ENCODE measurements at regions not wholly inside any gene's neighbourhood (a gene's known extent, or its start where the extent isn't known, plus 50 kb on each side); places are given as distances from the start of the nearest gene placed in this dataset.

DNA sequence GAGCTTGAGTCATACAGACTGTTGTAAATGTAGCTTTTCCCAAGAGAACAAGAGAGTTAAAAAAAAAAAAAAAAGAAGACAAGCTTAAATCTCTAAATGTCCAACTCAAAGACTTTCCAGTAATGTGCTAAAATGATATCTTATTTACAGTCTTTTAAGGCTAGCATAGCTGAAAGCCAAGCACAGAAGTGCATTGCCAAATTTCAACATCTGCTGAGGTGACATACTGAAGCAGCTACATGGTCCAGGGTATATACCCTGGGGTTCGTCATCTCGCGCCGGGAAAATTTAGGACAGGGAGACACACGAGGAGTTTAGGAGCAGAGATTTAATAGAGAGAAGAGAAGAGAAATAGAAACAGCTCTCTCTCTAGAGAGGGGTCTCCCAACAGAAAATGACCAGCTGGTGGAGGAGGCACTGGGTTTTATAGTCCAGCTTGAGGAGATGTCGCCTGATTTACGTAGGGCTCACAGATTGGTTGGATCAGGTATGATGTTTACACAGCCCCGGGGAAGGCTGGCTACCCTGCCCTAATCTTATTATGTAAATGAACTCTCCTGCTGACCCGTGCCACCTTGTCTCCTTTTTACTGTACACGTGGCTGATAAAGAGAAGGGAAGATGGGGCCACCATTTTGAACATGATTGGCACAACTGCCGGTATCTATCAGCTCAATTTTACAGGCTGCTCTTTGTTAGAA, 172.7 kb downstream of the TRIM33 start:
- CTCF ChIA-PET = no interaction called here
- DNase-seq (no peak), ATAC-seq (ENCODE audit: low read depth) (no peak)
- TF ChIP-seq, protein P1, sequence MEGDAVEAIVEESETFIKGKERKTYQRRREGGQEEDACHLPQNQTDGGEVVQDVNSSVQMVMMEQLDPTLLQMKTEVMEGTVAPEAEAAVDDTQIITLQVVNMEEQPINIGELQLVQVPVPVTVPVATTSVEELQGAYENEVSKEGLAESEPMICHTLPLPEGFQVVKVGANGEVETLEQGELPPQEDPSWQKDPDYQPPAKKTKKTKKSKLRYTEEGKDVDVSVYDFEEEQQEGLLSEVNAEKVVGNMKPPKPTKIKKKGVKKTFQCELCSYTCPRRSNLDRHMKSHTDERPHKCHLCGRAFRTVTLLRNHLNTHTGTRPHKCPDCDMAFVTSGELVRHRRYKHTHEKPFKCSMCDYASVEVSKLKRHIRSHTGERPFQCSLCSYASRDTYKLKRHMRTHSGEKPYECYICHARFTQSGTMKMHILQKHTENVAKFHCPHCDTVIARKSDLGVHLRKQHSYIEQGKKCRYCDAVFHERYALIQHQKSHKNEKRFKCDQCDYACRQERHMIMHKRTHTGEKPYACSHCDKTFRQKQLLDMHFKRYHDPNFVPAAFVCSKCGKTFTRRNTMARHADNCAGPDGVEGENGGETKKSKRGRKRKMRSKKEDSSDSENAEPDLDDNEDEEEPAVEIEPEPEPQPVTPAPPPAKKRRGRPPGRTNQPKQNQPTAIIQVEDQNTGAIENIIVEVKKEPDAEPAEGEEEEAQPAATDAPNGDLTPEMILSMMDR (conservative IDR thresholded peaks at IDR 0.05; ENCODE audit: low read depth, low read length) = no peak
- no peak for TF ChIP-seq SMC3 (IDR thresholded peaks at IDR 0.05; ENCODE audit: low read depth, low read length)
- no peak for TF ChIP-seq FOS (IDR thresholded peaks at IDR 0.05; ENCODE audit: low read depth, low read length)
- Histone ChIP-seq H3K36me3 (ENCODE audit: control insufficient read depth, insufficient read depth, low read length) (no peaks in the 10 kb centered on the region), H3K27ac (ENCODE audit: insufficient read depth, low read length) (no peak overlapping the region), H3K9me1 (ENCODE audit: insufficient read depth, low read length) (no peaks in the 10 kb centered on the region; the same call in 1 of the 2 replicates), H2AK5ac (ENCODE audit: low read depth, low read length) (no peak overlapping the region), H2BK120ac (ENCODE audit: low read depth, low read length) (no peak overlapping the region), H2BK20ac (ENCODE audit: low read depth, low read length) (no peak overlapping the region), H2BK15ac (ENCODE audit: low read depth, low read length) (no peak overlapping the region), H4K20me1 (ENCODE audit: insufficient read depth, low read length) (no peaks in the 10 kb centered on the region), H3K79me1 (ENCODE audit: low read depth in 1 of 2, low read length in 2 of 2) (no peaks in the 10 kb centered on the region), H3K18ac (ENCODE audit: low read depth, low read length) (no peak overlapping the region), H3K4me2 (ENCODE audit: low read depth, low read length) (no peak overlapping the region), H2AFZ (replicated peaks; ENCODE audit: low read length, poor library complexity) (no peak overlapping the region), H3K4me3 (ENCODE audit: insufficient read depth, low read depth, low read length) (no peak overlapping the region), H3K4me1 (ENCODE audit: control insufficient read depth, insufficient read depth, low read length) (peaks cover 2% of the 10 kb centered on the region; the same call in 1 of the 2 replicates), H3K27me3 (ENCODE audit: control insufficient read depth, insufficient read depth, low read length) (peaks cover 2% of the 10 kb centered on the region), H4K8ac (ENCODE audit: low read depth in 2 of 2, low read length in 2 of 2) (no peak overlapping the region), H3K14ac (replicated peaks; ENCODE audit: low read depth, low read length) (no peak overlapping the region), H2BK5ac (ENCODE audit: low read depth, low read length, poor library complexity, severe bottlenecking) (no peak overlapping the region), H3K23ac (ENCODE audit: low read depth, low read length) (no peak overlapping the region), H3K9ac (ENCODE audit: low read depth, low read length) (no peak overlapping the region), H4K91ac (ENCODE audit: insufficient read depth, low read depth, low read length) (no peak overlapping the region), H2AK9ac (replicated peaks; ENCODE audit: low read depth, low read length, poor library complexity) (no peak overlapping the region), H4K5ac (ENCODE audit: low read depth, low read length) (no peak overlapping the region), H3K4ac (ENCODE audit: low read depth, low read length) (no peak overlapping the region), H3K56ac (ENCODE audit: extremely low read depth, insufficient read depth, low read length) (no peak overlapping the region), H3K9me3 (ENCODE audit: control insufficient read depth, insufficient read depth, low read length) (no peaks in the 10 kb centered on the region)
- intact Hi-C loops (cut with micrococcal nuclease) (no loop called here), in situ Hi-C loops (cut with MboI; ENCODE audit: low sequenced_read_pairs) (no loop called here), dilution Hi-C loops (cut with HindIII; ENCODE audit: low sequenced_read_pairs, unreplicated experiment) (no loop called here)
- BruUV-seq (replicated peaks) = no TSS peak
- POLR2A ChIA-PET (ENCODE audit: unreplicated experiment) = interaction anchor here (0.6 kb wide), 1 partner anchor 114 kb away, joined by 3 read pairs; no protein-coding TSS in a partner anchor
- no CpG with 5 or more reads among the region's 11 CpGs for whole genome bisulfite sequencing, 2 experiments (ENCODE audit: extremely low coverage in 2 of 2, insufficient read length in 1 of 2)

Data from IMR-90 (cell line).